GM18861 (cell line): ENCODE measurements at regions not wholly inside any gene's neighbourhood (a gene's known extent, or its start where the extent isn't known, plus 50 kb on each side); places are given as distances from the start of the nearest gene placed in this dataset.
"Not testable (repeated sequence)": the region's sequence is repeated elsewhere in the genome, so short reads cannot be mapped to it uniquely, and the experiment has no call there.

ENCODE experiments used
- ATAC-seq: cut with Tn5 transposase; IDR thresholded peaks from one replicate; pipeline ENCODE4 v1.9.1; 2021; ENCODE audit not compliant: unreplicated experiment

GRCh38 chr13:34349091-34349722 lies 531.3 kb downstream of the RFC3 start:
- no peak for ATAC-seq

GRCh38 chr13:34350671-34351070 lies 532.7 kb downstream of the RFC3 start:
- no peak for ATAC-seq

- ATAC-seq = no peak
These were observed 533.2 kb downstream of the RFC3 start for GRCh38 chr13:34351134-34351533.

GRCh38 chr13:34352958-34353357 lies 535.0 kb downstream of the RFC3 start:
- no peak for ATAC-seq

GRCh38 chr13:34356686-34357434 lies 538.9 kb downstream of the RFC3 start:
- no peak for ATAC-seq

GRCh38 chr13:34357435-34358232 lies 539.7 kb downstream of the RFC3 start:
- no peak for ATAC-seq

- no peak for ATAC-seq
These were observed 541.0 kb downstream of the RFC3 start for GRCh38 chr13:34358811-34359513.

GRCh38 chr13:34360702-34361101 lies 542.8 kb downstream of the RFC3 start:
- ATAC-seq = no peak

GRCh38 chr13:34361560-34361959 lies 543.6 kb downstream of the RFC3 start:
- ATAC-seq = no peak

- ATAC-seq = no peak
These were observed 545.3 kb downstream of the RFC3 start for GRCh38 chr13:34363266-34363665.

- ATAC-seq = no peak
These were observed 546.7 kb downstream of the RFC3 start for GRCh38 chr13:34364633-34365032.

GRCh38 chr13:34369931-34370330 lies 552.0 kb downstream of the RFC3 start:
- no peak for ATAC-seq

- no peak for ATAC-seq
These were observed 553.2 kb downstream of the RFC3 start for GRCh38 chr13:34371108-34371507.

- ATAC-seq = no peak
These were observed 553.9 kb downstream of the RFC3 start for GRCh38 chr13:34371645-34372395.

GRCh38 chr13:34372581-34372980 lies 554.6 kb downstream of the RFC3 start:
- no peak for ATAC-seq

GRCh38 chr13:34376483-34376882 lies 558.5 kb downstream of the RFC3 start:
- ATAC-seq = no peak

GRCh38 chr13:34381228-34381627 lies 560.8 kb upstream of the NBEA start:
- ATAC-seq = no peak

- no peak for ATAC-seq
These were observed 558.3 kb upstream of the NBEA start for GRCh38 chr13:34383728-34384127.

GRCh38 chr13:34386229-34386628 lies 555.8 kb upstream of the NBEA start:
- ATAC-seq = not testable (repeated sequence)

- ATAC-seq = no peak
These were observed 551.0 kb upstream of the NBEA start for GRCh38 chr13:34391076-34391475.

GRCh38 chr13:34401696-34402095 lies 540.4 kb upstream of the NBEA start:
- ATAC-seq = no peak
